ENCODE measurements at regions not wholly inside any gene's neighbourhood (a gene's known extent, or its start where the extent isn't known, plus 50 kb on each side); places are given as distances from the start of the nearest gene placed in this dataset.

DNA sequence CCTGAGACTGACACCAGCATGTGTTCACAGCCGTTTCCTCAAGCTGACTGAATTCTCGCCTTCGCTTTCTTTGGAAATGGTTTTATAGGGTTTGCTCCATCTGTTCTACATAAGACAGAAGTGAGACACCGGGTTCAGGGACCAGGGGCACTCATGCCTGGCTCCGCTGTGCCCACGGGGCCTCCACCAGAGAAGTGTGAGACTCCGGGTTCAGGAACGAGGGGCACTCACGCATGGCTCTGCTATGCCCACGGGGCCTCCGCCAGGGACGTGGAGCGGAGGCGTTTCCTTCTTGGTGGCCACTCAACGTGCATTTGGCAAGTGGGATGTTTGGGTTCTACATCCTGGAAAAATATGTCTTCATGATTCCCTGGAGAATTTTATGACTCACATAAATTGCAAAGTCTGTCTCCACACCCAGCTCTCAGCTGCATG, 106.6 kb downstream of the RNASET2 start:
- TF ChIP-seq, protein P1, sequence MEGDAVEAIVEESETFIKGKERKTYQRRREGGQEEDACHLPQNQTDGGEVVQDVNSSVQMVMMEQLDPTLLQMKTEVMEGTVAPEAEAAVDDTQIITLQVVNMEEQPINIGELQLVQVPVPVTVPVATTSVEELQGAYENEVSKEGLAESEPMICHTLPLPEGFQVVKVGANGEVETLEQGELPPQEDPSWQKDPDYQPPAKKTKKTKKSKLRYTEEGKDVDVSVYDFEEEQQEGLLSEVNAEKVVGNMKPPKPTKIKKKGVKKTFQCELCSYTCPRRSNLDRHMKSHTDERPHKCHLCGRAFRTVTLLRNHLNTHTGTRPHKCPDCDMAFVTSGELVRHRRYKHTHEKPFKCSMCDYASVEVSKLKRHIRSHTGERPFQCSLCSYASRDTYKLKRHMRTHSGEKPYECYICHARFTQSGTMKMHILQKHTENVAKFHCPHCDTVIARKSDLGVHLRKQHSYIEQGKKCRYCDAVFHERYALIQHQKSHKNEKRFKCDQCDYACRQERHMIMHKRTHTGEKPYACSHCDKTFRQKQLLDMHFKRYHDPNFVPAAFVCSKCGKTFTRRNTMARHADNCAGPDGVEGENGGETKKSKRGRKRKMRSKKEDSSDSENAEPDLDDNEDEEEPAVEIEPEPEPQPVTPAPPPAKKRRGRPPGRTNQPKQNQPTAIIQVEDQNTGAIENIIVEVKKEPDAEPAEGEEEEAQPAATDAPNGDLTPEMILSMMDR (conservative IDR thresholded peaks at IDR 0.05 in 1 of 2, IDR thresholded peaks at IDR 0.05 in 1 of 2; ENCODE audit: extremely low read depth in 1 of 2, insufficient read depth in 1 of 2, low read depth in 1 of 2, low read length in 2 of 2): no peak
- no peak for TF ChIP-seq EZH2 (IDR thresholded peaks at IDR 0.05; ENCODE audit: borderline replicate concordance, low read length)

Data from mammary epithelial cell (primary cell).